HEK293T (cell line): ENCODE measurements at regions not wholly inside any gene's neighbourhood (a gene's known extent, or its start where the extent isn't known, plus 50 kb on each side); places are given as distances from the start of the nearest gene placed in this dataset.

Source experiments
- BHLHE40 ChIP-seq: fragments of 450-650 bp; IDR thresholded peaks from 2 replicates; pipeline ENCODE4 v1.6.1; 2016; ENCODE audit warnings: mild to moderate bottlenecking, moderate library complexity, borderline replicate concordance
- FOXK2 ChIP-seq: fragments of 450-650 bp; IDR thresholded peaks from 2 replicates; pipeline ENCODE4 v1.6.1; 2016; ENCODE audit warnings: mild to moderate bottlenecking
- L3MBTL2 ChIP-seq: fragments of 450-650 bp; conservative IDR thresholded peaks from 2 replicates; pipeline ENCODE4 v1.6.1; 2016; ENCODE audit warnings: mild to moderate bottlenecking
- SUZ12 ChIP-seq: fragments of 450-650 bp; IDR thresholded peaks from 2 replicates; pipeline ENCODE4 v1.6.1; 2016; ENCODE audit warnings: mild to moderate bottlenecking
- ZNF384 ChIP-seq: fragments of 450-650 bp; IDR thresholded peaks from 2 replicates; pipeline ENCODE4 v1.6.1; 2016
- TF ChIP-seq, protein P1 (sequence below): fragments of 450-650 bp; IDR thresholded peaks from 2 replicates; pipeline ENCODE4 v1.6.1; 2016

DNA sequence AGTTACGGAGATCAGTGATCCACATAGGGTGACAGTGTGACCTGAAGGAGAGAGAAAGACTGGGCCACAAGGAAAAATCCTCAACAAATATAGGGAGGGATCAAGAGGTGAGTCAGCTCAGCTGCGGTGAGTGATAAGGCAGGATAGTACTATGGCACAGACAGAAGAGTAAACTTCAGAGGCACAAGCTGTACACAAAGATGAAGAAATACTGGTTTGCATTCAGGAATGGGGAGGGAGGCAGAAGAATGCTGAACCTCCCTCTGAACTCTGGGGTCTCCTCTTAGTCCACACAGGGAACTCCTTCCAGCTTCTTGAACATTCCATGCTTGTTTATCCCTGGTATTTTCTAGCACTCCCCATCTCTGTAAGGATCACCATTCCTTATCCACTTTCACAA lies 162.7 kb downstream of the BARX2 start:
- TF ChIP-seq FOXK2 (no peak), BHLHE40 (no peak), SUZ12 (no peak), L3MBTL2 (no peak), ZNF384 (no peak)
- TF ChIP-seq, protein P1, sequence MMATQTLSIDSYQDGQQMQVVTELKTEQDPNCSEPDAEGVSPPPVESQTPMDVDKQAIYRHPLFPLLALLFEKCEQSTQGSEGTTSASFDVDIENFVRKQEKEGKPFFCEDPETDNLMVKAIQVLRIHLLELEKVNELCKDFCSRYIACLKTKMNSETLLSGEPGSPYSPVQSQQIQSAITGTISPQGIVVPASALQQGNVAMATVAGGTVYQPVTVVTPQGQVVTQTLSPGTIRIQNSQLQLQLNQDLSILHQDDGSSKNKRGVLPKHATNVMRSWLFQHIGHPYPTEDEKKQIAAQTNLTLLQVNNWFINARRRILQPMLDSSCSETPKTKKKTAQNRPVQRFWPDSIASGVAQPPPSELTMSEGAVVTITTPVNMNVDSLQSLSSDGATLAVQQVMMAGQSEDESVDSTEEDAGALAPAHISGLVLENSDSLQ = no peak
